ENCODE measurements at regions not wholly inside any gene's neighbourhood (a gene's known extent, or its start where the extent isn't known, plus 50 kb on each side); places are given as distances from the start of the nearest gene placed in this dataset.

GRCh38 chr4:66328803-66329574 is 658.7 kb upstream of the EPHA5 start:
- Histone ChIP-seq H3K79me2 (ENCODE audit: insufficient read depth, low read length) (no peaks in the 10 kb centered on the region), H3K27me3 (ENCODE audit: low read length) (no peaks in the 10 kb centered on the region), H3K9me2 (replicated peaks; ENCODE audit: insufficient read depth, low read length) (no peaks in the 10 kb centered on the region), H3K36me3 (ENCODE audit: low read length) (no peaks in the 10 kb centered on the region), H4K20me1 (ENCODE audit: low read depth, low read length) (no peaks in the 10 kb centered on the region), H3K9ac (ENCODE audit: low read length) (no peak overlapping the region), H3F3A (ENCODE audit: insufficient read depth) (no peaks in the 10 kb centered on the region), H3K4me3 (ENCODE audit: insufficient read depth, low read length, poor library complexity, severe bottlenecking) (no peak overlapping the region), H2AFZ (ENCODE audit: low read depth, low read length, severe bottlenecking) (no peak overlapping the region), H3K27ac (ENCODE audit: low read depth, low read length) (no peak overlapping the region), H3K9me3 (ENCODE audit: insufficient read depth, low read length) (no peaks in the 10 kb centered on the region), H3K4me2 (ENCODE audit: low read depth, low read length, poor library complexity, severe bottlenecking) (no peak overlapping the region)
- TF ChIP-seq EZH2phosphoT487 (conservative IDR thresholded peaks at IDR 0.05; ENCODE audit: low read length) (no peak), CTCF (IDR thresholded peaks at IDR 0.05; ENCODE audit: insufficient read depth, low read length, poor library complexity, severe bottlenecking) (no peak)

- Histone ChIP-seq H3K9ac (ENCODE audit: low read length) (no peak overlapping the region), H3K9me3 (ENCODE audit: insufficient read depth, low read length) (no peaks in the 10 kb centered on the region), H3F3A (ENCODE audit: insufficient read depth) (no peaks in the 10 kb centered on the region), H3K36me3 (ENCODE audit: low read length) (no peaks in the 10 kb centered on the region), H2AFZ (ENCODE audit: low read depth, low read length, severe bottlenecking) (no peak overlapping the region), H3K27ac (ENCODE audit: low read depth, low read length) (no peak overlapping the region), H3K4me3 (ENCODE audit: insufficient read depth, low read length, poor library complexity, severe bottlenecking) (no peak overlapping the region), H3K79me2 (ENCODE audit: insufficient read depth, low read length) (no peaks in the 10 kb centered on the region), H4K20me1 (ENCODE audit: low read depth, low read length) (no peaks in the 10 kb centered on the region), H3K9me2 (replicated peaks; ENCODE audit: insufficient read depth, low read length) (no peaks in the 10 kb centered on the region), H3K27me3 (ENCODE audit: low read length) (no peaks in the 10 kb centered on the region), H3K4me2 (ENCODE audit: low read depth, low read length, poor library complexity, severe bottlenecking) (no peak overlapping the region)
- TF ChIP-seq EZH2phosphoT487 (conservative IDR thresholded peaks at IDR 0.05; ENCODE audit: low read length) (no peak), CTCF (IDR thresholded peaks at IDR 0.05; ENCODE audit: insufficient read depth, low read length, poor library complexity, severe bottlenecking) (no peak)
Measured at GRCh38 chr4:66307641-66308438, 637.6 kb upstream of the EPHA5 start.

- Histone ChIP-seq H3K9me2 (replicated peaks; ENCODE audit: insufficient read depth, low read length) (no peaks in the 10 kb centered on the region), H3K9me3 (ENCODE audit: insufficient read depth, low read length) (no peaks in the 10 kb centered on the region), H3K36me3 (ENCODE audit: low read length) (no peaks in the 10 kb centered on the region), H2AFZ (ENCODE audit: low read depth, low read length, severe bottlenecking) (no peak overlapping the region), H3K79me2 (ENCODE audit: insufficient read depth, low read length) (no peaks in the 10 kb centered on the region), H3F3A (ENCODE audit: insufficient read depth) (no peaks in the 10 kb centered on the region), H3K4me2 (ENCODE audit: low read depth, low read length, poor library complexity, severe bottlenecking) (no peak overlapping the region), H3K27ac (ENCODE audit: low read depth, low read length) (no peak overlapping the region), H4K20me1 (ENCODE audit: low read depth, low read length) (no peaks in the 10 kb centered on the region), H3K4me3 (ENCODE audit: insufficient read depth, low read length, poor library complexity, severe bottlenecking) (no peak overlapping the region), H3K9ac (ENCODE audit: low read length) (no peak overlapping the region), H3K27me3 (ENCODE audit: low read length) (no peaks in the 10 kb centered on the region)
- TF ChIP-seq EZH2phosphoT487 (conservative IDR thresholded peaks at IDR 0.05; ENCODE audit: low read length) = no peak
- no peak for TF ChIP-seq CTCF (IDR thresholded peaks at IDR 0.05; ENCODE audit: insufficient read depth, low read length, poor library complexity, severe bottlenecking)
Measured at GRCh38 chr4:66300336-66300934, 630.1 kb upstream of the EPHA5 start.

Data from SU-DHL-6 (cell line).